ENCODE measurements at regions not wholly inside any gene's neighbourhood (a gene's known extent, or its start where the extent isn't known, plus 50 kb on each side); places are given as distances from the start of the nearest gene placed in this dataset.
A peak's percentile ranks its signal among the peaks of the same experiment; 100 is the strongest.
"Not testable (repeated sequence)": the region's sequence is repeated elsewhere in the genome, so short reads cannot be mapped to it uniquely, and the experiment has no call there.

DNA sequence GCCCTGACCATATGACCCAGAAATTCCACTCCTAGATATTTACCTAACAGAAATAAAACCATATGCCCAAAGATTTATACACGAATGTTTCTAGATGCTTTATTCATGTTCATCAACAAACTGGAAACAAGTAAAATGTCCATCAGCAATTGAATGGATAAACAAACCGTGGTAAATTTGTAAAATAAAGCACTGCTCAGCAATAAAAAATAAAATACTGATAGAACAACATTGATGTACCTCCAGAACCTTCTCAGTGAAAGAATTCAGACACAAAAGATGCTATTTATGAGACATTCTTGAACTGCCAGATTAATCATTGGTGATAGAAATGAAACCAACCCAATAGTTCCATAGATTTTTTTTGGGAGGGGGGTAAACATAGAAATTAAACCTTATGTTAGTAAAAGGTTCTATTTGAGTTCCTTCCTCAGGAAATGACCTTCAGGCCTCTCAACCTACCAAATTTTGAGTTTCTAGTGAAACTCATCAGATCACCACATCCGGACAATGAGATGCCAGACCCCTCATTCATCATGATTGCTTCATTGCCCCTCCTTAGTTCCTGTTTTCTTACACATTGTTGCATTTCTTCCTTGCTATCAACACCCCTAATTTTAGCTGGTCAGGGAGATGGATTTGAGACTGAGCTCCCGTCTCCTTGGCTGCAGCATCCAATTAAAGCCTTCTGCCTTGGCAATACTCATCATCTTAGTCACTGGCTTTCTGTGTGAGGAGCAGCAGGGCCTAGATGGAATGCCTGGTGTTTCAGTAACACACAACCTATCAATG lies 203.5 kb downstream of the LPIN1 start:
- DNase-seq (ENCODE audit: low spot score in 2 of 2) = no peak

DNA sequence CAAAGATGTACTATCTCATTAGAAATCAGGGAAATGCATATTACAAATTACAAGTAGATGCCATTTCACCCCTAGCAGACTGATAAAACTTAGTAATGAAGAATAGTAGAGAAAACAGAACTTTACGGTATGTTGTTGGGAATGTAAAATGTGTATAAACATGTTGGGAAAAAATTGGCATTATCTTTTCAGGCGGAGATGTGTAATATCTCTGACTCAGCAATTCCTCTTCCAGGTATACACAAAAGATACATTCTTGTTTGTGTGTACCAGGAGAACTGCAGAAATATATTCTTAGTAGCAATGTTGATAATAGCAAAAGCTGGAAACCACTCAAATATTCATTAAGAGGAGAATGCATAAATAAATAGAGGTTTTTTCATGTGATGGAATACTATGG lies 204.5 kb downstream of the LPIN1 start:
- FAIRE-seq (no peak), DNase-seq (ENCODE audit: low spot score in 2 of 2) (no peak)

More for the DNA sequence above, 203.5 kb downstream of the LPIN1 start:
- no peak for FAIRE-seq

DNA sequence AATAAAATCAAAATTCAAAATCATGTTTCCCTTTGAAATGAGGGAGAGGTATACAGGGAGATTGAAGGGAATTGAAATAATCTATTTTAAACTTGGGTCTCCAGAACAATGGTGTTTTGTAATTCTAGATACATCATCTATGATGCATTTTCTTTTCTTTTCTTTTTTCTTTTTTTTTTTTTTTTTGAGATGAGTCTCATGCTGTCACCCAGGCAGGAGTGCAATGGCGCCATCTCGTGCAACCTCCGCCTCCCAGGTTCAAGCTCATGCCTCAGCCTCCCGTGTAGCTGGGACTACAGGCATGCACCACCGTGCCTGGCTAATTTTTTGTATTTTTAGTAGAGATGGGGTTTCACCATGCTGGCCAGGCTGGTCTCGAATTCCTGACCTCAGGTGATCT lies 205.1 kb downstream of the LPIN1 start:
- DNase-seq (ENCODE audit: low spot score in 2 of 2); FAIRE-seq: not testable (repeated sequence)

DNA sequence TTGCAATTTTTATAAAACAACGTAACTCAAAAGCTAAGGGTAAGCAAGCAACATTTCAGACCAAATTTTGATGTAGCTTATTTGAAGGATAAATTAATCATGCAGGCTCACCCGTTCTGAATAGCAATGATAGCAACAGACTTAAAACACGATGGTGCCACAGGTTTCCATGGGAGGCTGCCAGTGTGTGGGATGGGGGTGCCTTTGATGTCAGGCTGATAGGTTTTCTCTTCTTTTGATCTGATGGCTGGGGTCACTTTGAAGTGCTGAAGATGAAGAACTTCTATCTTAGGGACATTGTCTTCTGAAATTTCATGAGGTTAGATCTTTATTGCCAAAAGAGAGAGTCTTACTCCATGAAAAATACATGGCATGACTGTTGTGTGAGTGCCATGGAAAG lies 206.8 kb downstream of the LPIN1 start:
- DNase-seq (ENCODE audit: low spot score in 2 of 2) = no peak
- no peak for FAIRE-seq

DNA sequence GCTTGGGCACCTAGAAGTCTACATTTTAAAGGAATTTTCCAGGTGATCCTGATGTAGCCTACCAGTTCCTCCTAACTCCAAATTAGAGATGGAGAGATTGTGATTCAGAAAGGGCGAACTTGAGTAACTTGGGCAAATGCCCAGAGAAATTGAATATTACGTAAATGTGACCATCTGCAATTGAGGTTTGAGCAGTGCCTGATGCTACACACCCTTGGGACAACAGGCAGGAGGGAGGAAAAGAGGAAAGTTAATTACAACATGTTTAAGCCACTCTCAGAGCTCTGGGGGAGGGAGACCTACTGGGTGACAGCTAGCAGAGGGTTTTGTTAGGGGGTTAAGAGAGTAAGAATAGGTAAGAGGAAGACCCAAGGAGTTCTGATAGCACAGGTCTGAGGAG lies 208.9 kb downstream of the LPIN1 start:
- no peak for DNase-seq (ENCODE audit: low spot score in 2 of 2)
- FAIRE-seq = no peak

DNA sequence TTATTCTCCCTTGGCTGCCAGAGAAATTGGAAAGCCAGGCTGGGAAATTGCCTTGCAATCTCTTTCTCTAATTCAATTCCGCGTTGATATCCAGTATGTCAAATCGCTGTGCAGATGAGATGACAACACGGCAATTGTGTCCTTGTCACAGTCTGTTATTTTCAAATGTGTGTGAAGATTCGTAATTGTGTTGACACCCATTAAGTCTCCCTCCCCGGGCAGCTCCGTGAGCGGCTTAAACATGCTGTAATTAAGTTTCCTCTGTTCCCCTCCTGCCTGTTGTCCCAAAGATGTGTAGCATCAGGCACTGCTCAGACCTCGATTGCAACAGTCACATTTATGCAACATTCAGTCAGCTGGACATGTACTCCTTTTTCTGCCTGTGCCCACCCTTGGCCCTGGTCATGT lies 209.5 kb downstream of the LPIN1 start:
- FAIRE-seq (no peak), DNase-seq (ENCODE audit: low spot score in 2 of 2) (no peak)

DNA sequence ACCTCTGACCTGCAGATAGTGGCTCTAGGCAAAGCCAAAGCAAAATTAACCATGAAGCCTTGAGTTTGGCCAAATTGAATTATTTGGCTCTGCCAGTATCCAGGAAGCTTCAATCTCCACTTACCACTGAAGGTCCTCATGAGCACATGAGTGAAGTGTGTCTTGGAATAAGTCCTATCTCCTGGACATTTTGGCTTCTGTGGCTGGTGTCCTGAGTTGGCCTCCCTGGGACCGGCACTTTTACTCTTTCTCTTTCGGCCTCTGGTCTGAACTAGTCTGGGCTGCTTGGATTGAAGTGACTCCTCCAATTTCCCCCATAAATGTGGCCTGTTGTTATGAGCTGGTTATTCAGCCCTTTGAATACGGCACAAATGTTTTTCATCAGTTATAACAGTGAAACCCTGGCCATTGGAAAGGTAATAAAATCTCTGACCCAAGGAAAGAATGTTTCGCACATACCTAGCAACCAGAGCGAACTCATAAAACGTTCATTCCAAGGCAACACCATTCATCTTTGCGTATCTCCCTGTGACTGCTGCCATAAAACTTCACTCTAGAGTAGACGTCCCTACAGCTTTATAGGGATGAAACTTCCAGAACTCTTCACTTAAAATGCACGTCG lies 216.4 kb downstream of the LPIN1 start:
- FAIRE-seq = no peak
- DNase-seq (ENCODE audit: low spot score in 2 of 2) = no peak

DNA sequence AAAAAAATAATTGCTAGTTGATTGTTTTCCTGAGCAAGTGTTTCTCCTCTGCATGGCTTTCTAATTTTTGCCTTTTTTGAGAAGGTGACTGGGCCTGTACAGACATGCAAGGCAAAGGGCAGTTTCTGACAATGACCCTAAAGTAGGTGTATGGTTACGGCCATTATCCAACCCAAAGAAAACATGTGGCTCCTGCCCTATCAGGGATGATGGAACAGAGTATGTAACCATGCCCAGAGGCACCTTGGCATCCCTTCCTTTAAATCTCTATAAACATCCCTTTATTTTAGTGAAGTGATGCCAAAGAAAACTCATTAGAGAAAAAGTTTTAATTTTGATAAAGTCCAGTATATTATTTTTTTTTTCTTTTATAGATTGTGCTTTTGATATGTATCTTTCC lies 217.5 kb downstream of the LPIN1 start:
- no peak for DNase-seq (ENCODE audit: low spot score in 2 of 2)
- FAIRE-seq = no peak

DNA sequence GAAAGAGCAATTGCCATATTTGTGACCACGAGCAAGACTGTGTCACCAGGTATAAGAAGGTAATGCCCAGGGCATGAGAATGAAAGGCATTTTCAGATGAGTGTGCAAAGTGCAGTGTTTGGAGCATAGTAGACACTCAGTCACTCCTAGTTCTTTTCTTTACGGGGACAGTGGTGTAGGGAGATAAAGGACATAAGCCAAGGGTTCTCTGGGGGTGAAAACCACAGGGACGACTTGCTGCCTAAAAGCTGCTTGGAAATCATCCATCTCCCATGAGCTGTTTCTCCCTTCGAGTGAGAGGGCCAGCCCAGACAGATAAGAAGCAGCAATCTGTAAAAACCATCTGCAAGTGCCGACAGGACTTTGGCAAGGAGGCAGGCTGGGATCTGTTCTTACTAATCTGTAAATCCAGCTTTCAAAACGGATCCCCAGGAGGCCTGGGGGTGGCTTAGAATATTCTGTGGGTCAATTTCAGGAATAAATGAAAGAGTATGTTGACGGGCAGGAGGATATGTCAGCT lies 221.6 kb downstream of the LPIN1 start:
- FAIRE-seq (no peak), DNase-seq (ENCODE audit: low spot score in 2 of 2) (no peak)

DNA sequence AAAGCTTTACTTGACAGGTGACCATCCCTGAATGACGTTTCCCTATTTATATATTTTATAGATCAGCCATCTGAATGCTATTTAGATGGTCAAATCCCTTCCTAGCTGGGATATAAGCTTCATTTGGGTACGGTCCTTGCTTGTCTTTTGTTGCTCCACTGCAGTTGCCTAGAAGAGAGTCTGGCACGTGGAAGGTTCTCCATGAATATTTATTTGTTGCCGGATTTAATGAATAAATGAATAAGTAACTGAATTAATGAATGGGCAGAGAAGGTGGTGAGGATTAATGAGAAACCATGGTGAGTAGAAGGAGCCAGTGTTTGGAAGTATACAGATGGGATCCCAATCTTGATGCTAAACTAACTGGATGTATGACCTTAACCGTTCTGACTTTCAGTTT lies 222.1 kb downstream of the LPIN1 start:
- no peak for DNase-seq (ENCODE audit: low spot score in 2 of 2)
- FAIRE-seq = no peak

DNA sequence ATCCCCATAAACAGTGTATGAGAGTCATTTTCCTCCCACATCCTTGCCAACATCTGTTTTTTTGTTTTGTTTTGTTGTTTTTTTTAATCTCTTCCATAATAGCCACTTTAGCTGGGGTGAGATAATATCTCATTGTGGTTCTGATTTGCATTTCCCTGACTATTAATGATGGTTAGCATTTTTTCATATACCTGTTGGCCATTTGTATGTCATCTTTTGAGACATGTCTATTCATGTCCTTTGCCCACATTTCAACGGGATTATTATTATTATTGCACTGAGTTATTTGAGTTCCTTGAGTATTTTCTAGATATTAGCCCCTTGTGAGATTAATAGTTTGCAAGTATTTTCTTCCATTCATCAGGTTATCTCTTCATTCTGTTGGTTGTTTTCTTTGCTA lies 223.3 kb downstream of the LPIN1 start:
- DNase-seq (ENCODE audit: low spot score in 2 of 2) = no peak
- no peak for FAIRE-seq

DNA sequence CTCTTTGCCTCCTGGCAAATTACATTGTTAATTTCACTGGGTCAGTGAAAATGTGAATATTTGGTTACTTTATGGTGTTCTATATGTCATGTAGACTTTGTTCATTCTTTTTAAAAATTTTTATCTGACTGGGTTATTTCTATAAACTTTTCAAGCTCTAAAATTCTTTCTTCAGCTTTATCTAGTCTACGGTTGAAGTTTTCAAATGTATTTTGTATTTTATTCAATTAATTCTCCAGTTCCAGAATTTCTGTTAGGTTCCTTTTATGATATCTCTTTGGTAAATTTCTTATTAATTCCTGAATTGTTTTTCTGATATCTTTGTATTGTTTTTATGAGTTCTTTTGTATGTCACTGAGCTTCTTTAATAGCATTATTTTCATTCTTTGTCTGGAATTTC lies 228.1 kb downstream of the LPIN1 start:
- DNase-seq (ENCODE audit: low spot score in 2 of 2) (no peak), FAIRE-seq (peak; percentile 8)

DNA sequence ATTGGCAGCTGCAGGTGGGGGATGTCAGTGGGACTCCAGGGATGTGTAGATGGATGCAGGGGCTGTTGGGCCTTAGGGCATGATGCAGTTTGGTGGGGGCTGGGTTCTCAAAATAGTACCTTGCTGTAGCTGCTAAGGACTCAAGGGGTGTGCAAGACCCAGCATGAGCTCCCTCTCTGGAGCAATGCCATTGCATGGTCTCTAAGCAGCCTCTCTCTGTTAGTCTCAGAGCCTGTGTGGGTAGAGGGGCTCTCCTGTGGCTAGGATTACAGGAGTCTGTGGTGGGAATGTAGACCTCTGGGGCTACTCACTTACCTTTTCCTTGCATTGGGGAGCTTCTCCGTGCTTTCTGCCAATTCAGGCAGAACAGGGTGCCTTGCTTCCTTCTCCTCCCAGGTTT lies 228.9 kb downstream of the LPIN1 start:
- FAIRE-seq (no peak), DNase-seq (ENCODE audit: low spot score in 2 of 2) (no peak)

DNA sequence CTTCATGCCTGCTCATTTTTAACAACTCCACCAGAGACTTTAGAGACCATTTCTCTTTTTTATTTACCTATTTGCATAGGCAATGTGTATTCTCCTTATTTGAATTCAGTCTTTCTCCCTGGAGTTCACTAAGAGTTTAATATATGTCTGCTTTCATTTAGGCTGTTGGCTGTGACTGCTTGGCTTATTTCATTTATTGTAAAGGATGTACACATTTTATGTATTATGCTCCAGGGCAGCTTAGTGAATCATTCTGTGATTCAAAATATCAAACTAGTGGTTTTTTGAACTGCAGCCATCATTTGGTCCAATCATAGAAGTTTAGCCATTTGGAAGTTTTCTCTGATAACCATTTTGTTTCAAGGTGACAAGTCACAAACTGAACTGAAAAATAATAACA lies 229.6 kb downstream of the LPIN1 start:
- DNase-seq (ENCODE audit: low spot score in 2 of 2) = no peak
- FAIRE-seq = no peak

DNA sequence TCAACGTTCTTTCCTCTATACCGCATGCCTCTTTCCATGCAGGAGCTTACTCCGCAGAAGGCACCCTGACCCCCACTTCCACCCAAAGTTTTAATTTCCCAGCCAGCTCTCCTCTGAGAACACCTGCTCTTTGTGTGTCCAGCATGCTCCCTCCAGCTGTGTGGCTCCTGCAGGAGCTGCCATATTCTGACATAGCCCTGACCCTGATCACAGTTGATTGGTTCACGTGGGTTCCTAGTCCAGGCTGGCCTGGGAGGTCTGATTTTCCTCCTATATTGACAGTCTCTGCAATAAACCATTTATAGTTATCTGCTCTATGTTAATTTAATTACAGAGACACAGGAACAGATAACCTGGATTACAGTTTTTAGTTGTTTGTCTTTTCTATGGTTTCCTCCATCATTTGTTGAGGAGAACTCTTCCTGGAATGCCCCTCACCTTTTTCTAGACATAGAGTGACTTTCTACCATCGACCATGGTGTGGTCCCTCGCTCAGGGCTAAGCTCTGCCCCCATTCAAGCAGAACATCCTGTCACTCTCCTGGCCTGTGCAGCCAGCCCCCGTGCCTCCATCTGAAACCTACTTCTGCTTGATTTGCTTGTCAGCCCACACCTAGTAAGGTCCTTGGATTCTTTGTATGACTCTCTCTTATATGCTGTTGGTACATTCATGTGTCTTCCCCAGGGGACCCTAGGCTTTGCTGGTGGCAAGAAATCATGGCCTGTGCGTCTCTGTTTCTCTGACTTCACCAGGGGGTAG lies 231.5 kb downstream of the LPIN1 start:
- DNase-seq (ENCODE audit: low spot score in 2 of 2) = no peak
- FAIRE-seq = no peak

DNA sequence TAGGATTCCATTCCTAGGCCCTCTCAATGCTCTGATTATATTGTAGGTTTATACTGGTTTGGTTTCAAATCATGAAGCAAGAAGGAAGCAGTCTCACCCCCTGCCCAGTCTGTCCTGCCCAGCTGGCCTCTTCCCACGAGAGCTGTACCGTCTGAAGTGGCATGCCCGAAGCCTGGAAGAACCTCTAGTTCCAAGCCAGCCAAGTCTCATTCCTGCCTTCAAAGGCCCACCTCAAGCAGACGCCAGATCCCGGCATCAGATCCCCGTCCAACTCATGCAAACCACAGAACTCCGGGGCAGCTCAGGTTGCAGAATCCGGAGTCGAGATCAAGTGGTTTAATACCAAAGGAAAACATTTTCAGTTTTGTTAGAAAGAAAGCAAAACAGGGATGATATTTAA lies 234.4 kb downstream of the LPIN1 start:
- DNase-seq (ENCODE audit: low spot score in 2 of 2) (no peak), FAIRE-seq (no peak)

DNA sequence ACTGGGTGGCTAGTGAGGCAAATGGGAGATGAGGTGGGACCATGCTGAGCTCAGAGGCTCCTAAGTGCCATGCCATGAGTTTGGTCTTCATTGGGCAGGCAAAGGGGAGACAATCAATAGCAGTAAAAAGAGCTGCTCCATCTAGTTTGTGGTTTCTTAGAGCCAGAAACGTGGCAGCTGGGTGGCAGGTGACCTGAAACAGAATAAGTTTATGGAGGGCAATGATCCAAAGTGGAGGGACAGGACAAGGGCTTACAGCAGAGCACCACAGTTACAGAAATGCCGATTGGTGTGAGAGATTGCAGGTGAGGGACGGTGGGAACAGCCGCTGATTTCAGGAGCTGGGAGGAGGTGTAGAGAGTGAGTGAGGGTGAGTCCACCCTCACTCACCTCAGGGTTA lies 237.0 kb downstream of the LPIN1 start:
- no peak for DNase-seq (ENCODE audit: low spot score in 2 of 2)
- no peak for FAIRE-seq

DNA sequence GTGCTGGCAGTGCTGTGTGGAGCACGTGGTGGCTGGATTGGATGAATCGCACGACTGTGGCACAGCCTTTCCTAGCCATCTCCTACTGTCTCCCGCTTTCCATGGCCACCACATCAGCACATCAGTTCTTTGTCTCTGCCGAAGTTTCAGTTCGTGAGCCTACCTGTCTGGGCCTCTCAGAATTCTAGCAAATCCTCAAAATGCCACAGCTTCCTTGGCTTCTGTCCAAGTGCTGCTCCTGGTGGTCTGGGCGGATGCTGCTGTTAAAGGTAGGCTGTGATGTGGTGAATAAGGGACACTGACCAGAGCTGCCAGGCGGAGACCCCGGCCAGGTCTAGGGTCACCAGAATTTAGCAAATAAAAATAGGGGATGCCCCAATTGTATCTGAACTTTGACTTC lies 237.4 kb downstream of the LPIN1 start:
- DNase-seq (ENCODE audit: low spot score in 2 of 2) (no peak), FAIRE-seq (no peak)

DNA sequence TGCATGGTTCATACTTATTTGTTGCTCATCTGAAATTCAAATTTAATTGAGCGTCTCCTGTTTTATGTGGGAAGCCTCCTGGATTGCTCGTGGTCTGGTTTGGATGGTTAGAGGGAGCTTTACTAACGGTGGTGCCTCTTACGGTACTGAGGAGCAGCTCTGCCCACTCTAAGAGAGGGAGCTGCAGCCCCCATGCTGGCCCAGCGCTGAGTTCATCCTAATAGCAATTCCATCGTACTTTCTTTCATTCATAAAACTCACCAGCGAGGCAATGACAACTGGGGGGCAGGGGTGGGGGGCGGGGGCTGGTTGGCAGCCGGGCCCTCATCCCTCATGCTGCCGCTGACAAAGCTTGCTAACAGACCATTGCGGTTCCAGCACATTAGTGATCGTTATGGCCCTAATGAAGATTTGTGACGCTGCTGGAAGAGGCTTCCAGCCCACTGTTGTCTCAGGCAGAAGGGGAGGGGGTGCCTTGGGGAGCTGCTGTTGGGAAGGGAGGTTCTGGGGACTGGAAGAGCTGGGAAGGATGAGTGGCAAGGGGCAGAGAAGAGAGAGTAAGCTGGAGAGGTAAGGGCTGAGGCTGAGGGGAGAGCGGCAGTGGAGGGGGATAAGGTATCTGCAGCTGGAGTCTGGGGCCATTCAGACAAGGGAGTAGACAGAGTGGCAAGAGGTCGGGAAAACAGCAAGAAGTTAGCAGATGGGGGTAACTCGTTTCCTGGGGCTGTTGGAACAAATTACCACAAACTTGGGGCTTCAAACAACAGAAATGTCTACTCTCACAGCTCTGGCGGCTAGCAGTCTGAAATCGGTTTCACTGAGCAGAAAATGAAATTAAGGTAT lies 238.1 kb downstream of the LPIN1 start:
- DNase-seq (ENCODE audit: low spot score in 2 of 2) = no peak
- no peak for FAIRE-seq

DNA sequence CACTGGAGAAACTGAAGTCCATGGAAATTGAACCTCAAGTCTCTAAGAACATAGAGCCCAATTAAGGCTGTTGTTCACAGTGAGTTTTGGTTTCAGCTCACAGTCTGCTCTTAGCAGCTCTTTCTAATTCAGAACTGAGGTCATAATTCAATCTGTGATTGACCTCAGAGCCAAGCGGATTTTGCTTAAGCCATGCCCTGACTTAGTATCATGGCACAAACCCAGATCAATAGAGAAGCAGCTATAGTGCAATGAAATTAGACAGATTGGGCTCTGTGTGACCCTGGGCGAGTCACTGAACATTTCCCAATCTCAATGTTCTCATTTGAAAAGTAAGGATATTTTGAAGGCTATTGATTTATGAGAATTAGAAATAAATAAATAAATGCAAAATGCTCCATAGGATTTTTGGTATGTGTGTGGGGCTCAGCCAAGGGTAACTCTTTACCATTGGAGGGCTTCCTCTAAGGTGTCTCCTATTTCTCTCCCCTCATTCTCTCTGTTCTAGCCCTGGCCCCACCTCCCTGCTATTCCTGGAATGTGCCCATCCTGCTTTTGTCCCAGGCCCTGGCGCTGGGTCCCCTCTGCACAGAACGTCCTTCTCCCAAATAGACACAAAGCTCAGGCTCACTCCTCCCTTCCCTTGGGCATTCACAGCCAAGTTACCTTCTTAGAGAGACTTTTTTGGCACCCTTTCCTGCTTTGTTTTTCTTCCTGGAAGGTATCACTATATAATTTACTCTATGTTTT lies 239.6 kb downstream of the LPIN1 start:
- DNase-seq (ENCODE audit: low spot score in 2 of 2) = no peak
- no peak for FAIRE-seq

All from frontal cortex (tissue), 3 donors.